Superior temporal gyrus (tissue), 1 donor: ENCODE measurements at regions not wholly inside any gene's neighbourhood (a gene's known extent, or its start where the extent isn't known, plus 50 kb on each side); places are given as distances from the start of the nearest gene placed in this dataset.

Experiments used
- DNase-seq: peaks from one replicate; pipeline ENCODE4 v3.0.0-alpha.2; 2016; ENCODE audit errors: extremely low spot score

GRCh38 chr1:36675931-36676562 is 193.3 kb upstream of the CSF3R start:
- no peak for DNase-seq

GRCh38 chr1:36675106-36675505 is 192.4 kb upstream of the CSF3R start:
- DNase-seq, result no peak

DNA sequence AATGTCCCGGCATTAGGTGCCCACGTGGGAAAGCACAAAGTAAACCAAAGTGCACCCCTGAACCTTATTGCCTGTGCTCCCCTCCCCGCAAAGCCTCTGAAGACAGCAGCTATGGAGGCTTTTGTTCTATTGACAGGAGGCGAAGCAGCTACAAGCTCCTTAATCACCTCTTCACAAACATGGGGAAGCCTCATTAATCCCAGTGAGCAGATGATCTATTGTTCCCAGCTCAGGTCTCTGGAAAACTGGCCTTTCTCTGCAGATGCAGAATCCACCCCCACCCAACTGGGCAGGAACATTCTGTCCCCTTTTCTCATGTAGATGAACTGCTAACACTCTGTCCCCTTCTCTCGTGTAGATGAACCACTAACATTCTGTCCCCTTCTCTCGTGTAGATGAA is 190.5 kb upstream of the CSF3R start:
- no peak for DNase-seq

- DNase-seq, result no peak
Observed at GRCh38 chr1:36669262-36669661, 186.5 kb upstream of the CSF3R start.

GRCh38 chr1:36667836-36668235 is 185.1 kb upstream of the CSF3R start:
- DNase-seq, result no peak

DNA sequence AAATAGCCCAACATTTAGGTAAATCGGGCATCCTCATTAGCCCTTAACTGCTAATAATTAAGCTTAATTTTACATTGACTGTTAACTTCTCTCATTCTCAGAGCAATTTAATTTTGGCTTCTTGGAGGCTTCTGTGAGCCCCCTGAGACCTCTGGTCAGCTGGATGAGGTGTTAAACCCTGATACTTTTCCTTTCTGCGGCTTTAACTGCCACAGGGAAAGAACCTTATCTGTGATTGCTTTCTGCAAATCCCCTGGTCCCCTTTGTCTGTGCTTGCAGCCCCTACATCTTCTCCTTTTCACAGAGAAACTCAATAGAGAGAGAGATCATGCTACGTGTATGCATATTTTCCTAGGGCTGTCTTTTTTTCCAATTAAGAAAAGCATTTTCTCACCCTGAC is 184.5 kb upstream of the CSF3R start:
- DNase-seq, result no peak

DNA sequence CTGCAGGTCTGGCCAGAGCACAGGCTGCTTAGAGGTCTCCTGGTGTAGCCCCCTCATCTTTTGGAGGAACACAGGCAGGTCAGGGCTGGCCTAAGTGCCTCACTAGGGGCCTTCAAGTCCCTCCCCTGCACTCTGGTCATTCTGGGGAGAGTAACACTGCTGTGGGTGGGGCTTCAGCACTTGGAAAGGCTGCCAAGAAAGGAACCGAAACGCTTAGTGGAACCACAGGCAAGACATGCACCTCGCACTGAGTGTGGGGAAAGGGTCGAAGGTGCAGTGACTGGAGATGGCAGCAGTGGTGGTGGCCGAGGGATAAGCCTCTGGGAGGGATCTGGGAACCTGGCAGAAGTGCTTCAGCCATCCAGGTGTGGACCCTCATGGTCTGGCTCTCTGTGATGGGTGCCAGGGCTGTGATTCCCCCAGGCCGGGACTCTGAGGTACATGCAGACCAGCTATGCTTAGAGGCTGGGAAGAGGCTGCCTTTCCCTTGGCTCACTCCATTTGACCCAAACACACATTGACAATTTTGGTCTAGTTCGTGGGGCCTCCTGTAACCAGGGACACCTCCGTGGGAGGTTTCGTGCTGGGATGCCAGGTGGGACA is 182.9 kb upstream of the CSF3R start:
- no peak for DNase-seq

GRCh38 chr1:36664571-36665287 is 182.0 kb upstream of the CSF3R start:
- no peak for DNase-seq

DNA sequence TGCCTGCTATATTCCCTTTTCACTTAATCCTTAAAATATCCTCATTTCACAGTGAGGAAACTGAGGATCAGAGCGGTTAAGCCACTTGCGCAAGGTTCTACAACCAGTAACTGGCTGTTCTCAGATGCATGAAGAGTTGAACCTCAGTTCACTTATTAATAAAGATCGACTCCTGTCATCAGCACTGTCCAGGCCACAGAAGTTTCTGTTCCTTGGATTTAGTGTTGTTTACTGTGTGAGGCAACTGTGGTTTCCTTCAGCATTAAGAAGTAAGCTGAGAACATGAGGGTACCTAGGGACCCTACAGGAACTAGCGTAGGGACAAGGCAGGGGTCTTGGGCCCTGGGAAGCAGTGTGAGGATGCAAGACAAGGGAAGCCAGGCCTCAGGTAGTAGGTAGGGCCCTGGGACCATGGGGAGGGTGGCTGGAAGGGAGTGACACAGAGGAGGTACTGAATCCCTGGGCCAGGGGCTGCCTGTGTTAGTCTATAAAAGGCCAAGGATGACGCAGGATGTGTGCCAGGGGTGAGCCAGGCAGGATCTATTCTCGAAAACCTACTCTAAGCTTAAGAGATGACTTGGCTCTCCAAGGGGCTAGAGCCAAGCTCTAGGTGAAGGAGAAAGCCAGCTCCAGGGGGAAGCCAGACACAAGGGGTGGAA is 181.2 kb upstream of the CSF3R start:
- DNase-seq, result no peak

DNA sequence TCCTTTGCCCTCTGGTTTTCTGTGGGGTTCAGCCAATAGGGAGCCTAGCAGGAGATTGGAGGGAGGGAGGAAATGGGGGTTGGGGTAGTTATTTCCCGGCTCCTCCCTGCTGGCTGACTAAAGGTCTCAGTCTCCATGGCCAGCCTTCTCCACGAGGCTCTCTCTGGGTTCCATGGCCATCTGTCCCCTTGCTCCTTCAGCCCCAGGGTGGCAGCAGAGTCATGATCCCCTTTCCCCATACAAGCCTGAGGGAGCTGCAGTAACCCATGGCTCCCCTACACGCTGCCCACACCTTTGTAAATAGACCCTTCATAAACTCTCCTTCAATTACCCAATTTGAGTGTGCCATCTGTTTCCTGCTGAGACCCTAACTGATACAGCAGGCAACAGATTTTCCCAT is 176.1 kb upstream of the CSF3R start:
- no peak for DNase-seq

GRCh38 chr1:36657826-36658225 is 175.1 kb upstream of the CSF3R start:
- peak; percentile 14 for DNase-seq

- DNase-seq, result no peak
Observed at GRCh38 chr1:36656838-36657237, 174.1 kb upstream of the CSF3R start.

- no peak for DNase-seq
Observed at GRCh38 chr1:36656271-36656670, 173.6 kb upstream of the CSF3R start.

DNA sequence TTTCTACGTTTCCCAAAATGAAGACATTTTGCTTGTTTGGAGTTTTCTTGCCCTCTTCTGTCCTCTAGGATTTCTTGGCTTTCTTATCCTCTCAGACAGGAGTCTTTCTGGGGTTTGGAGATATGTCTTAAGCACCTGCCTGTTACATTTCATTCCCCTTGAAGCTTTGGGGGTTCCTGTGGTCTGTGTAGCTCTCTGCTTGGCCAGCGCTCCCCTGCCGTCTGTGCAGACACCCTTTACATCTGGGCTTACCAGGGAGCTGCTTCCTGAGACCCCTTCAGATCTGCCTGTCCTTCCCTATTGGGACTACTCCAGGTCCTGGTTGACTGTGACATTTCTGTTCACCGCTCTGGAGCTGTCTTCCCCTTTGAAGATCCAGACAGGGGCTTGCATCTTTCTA is 171.9 kb upstream of the CSF3R start:
- no peak for DNase-seq

DNA sequence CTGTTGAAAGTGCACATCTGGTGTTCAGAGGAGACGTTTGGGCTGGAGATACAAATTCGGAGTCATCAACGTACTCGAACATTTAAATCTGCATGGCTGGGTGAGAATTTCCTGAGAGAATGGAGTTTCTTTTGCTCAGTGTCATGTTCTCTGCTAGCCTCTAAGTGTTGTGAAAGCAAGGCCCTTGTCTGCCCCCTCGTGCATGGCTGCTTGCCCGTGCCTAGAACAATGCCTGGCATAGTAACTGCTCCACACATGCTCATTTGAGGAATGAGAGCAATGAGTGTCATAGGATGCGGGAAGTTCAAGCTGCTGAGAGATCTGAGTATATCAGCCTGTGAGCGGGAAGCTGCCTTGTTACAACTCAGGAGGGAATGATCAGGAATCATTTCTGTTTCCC is 171.1 kb upstream of the CSF3R start:
- peak; percentile 97 for DNase-seq

- DNase-seq, result no peak
Observed at GRCh38 chr1:36652586-36652985, 169.9 kb upstream of the CSF3R start.

DNA sequence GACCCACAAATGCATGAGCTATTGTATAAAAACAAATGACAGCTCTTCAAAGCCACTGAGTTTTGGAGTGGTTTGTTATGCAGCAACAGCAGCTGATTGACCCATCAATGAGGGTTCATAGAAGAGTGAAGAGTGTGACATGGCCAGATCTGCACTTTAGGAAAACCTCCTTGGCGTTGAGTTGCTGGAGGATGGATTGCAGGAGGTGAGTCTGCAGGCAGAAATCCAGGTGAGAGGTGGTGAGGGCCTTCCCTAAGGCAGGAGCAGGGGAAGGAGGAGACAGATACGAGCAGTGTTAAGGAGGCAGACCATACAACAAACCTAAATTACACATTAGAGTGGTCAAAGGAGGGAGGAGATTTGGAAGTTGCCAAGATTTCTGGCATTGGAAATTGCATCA is 169.3 kb upstream of the CSF3R start:
- no peak for DNase-seq

GRCh38 chr1:36651176-36651910 is 168.6 kb upstream of the CSF3R start:
- no peak for DNase-seq

- DNase-seq, result peak; percentile 86
Observed at GRCh38 chr1:36650200-36651065, 167.7 kb upstream of the CSF3R start.

- DNase-seq, result no peak
Observed at GRCh38 chr1:36645867-36646266, 163.2 kb upstream of the CSF3R start.

DNA sequence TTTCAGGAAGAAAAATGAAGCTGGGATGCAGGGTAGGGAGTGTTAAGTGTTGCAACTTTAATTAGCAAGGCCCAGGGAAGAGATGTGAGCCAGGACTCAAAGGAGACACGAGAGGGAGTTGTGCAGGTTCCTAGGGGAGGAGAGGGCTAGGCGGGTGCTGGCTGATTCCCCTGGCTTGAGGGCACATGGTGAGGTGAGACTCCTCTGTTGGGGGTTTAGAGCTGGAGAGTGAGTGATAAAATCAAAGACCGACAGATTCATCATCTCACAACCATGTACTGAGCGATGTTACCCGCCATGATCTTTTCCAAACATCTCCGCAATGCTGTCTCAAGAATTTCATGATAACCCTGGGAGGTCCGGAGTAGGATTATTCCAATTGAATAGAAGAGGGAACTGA is 161.8 kb upstream of the CSF3R start:
- DNase-seq, result no peak
